ENCODE measurements at regions not wholly inside any gene's neighbourhood (a gene's known extent, or its start where the extent isn't known, plus 50 kb on each side); places are given as distances from the start of the nearest gene placed in this dataset.

DNA sequence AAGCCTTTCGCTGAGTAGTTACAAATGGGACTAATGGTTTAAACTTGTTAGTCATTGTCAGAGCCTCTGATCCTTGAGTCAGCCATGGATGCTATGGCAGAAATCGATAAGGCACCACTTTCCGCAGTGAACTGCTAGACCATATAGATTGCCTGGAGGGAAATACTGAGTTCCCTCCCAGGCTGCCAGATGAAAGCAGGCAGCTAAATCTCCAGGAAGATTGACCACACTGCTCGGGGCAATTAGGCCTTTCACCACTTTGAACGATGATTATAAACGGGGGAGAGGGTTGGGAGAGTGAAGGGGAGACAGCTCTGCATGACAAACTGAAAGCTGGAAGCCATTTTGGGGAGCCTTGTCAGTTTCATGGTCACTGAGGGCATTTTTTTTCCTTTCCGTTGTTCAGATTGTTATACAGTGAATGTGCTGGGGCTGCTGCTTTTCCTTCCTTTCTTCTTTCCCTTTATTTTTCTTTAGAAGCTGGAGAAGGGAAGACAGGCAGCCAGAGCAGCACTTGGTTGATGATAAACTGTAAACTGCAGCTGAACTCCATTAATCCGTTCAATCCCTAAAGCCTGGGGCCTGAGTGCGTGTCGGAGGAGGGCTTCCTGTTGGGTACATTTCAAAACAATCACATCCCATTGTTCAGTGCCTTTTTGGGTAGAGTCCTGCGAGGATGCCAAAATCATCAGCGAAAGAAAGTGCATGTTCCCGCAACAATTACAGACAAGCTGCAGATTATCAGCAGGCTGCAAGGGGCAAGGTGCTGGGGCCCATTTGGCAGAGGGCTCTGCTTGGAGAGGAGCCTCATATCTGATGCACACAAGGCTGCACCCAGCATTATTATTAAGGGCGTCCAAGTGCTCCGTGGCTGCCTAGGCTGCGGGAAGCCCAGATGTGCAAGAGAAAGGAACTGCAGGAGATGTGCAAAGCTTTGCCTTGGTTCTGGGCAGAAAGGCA, 308.4 kb downstream of the PSAT1 start:
- no peak for DNase-seq

- DNase-seq, result no peak
Observed at GRCh38 chr9:78606001-78606379, 309.1 kb downstream of the PSAT1 start.

GRCh38 chr9:78607853-78608252, 310.9 kb downstream of the PSAT1 start:
- no peak for DNase-seq

GRCh38 chr9:78609450-78609849, 312.5 kb downstream of the PSAT1 start:
- DNase-seq, result no peak

DNA sequence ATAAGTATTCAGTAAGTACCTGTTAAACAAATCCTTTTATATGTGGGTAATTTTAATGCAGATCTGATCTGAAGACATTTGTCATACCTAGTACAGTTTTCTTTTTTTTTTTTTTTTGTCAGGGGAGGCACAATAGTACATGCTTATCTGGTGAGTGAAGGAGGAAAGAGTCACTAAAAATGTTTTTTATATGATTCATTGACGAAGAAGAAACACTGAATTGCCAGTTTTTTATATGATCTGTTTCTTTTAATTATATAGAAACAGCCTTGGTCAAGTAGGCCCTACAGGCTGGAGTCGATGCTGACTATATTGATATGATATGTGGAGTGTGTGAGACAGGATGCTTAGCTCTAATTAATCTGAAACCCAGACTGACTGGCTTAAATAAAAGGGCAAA, 315.2 kb downstream of the PSAT1 start:
- DNase-seq, result no peak

GRCh38 chr9:78613006-78613405, 316.1 kb downstream of the PSAT1 start:
- DNase-seq, result no peak

- no peak for DNase-seq
Observed at GRCh38 chr9:78614892-78615291, 318.0 kb downstream of the PSAT1 start.

DNA sequence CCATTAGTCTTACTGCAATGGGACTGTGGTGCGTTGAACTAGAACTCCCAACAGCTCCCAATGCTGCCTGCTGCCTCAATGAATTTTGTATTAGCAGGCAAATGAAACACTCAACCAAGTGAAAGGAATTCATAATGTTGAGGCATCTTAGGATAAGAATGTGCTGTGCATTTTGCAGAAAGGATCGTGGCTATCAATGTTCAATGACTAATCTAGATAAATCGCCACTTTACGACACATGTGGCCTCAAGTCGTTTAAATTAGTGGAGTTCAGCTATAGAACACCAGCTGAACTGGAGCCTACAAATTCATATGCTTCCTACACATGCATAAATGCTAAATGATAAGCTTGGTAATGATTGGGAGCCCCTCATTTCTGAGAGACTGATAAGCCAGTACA, 318.4 kb downstream of the PSAT1 start:
- no peak for DNase-seq

DNA sequence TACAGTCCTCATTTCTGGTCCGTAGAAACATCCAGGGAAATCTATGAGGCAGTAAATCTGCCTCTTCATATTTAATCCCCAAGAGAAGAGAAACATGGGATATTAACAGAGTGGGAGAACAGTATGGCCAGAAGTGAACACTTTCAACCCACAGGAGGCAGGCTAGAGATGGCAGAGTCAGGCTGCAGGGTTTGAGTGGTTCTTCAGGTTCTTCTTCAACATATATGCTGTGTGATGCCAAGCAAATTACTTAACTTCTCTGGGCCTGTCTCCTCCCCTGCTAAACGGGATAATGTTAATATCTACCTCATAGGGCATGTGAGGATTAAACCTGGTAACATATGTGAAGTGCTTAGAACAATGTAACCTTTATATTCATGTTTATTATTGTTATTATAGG, 321.8 kb downstream of the PSAT1 start:
- no peak for DNase-seq

- no peak for DNase-seq
Observed at GRCh38 chr9:78620303-78620702, 323.4 kb downstream of the PSAT1 start.

GRCh38 chr9:78620764-78621163, 323.8 kb downstream of the PSAT1 start:
- no peak for DNase-seq

- no peak for DNase-seq
Observed at GRCh38 chr9:78622126-78622525, 325.2 kb downstream of the PSAT1 start.

GRCh38 chr9:78626971-78627370, 330.0 kb downstream of the PSAT1 start:
- DNase-seq, result no peak

DNA sequence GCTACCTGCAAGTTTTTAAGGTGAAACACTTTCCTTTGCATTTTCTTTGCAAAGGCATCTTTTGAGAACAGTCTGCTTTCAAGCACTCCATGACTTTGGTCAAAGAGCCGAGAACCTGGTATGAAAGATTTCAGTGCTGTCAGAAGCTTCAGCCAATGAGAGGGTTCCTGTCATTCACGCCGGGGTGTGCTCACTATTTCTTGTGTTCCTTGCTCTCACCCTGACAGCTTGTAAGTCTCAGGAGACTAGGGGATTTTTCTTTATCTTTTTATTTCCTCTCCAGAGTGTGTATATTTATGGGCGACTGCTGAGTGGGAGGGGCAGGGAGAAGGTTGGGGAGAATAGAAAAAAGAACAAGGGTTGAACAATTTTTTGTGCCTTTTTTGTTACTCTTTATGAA, 334.0 kb downstream of the PSAT1 start:
- no peak for DNase-seq

DNA sequence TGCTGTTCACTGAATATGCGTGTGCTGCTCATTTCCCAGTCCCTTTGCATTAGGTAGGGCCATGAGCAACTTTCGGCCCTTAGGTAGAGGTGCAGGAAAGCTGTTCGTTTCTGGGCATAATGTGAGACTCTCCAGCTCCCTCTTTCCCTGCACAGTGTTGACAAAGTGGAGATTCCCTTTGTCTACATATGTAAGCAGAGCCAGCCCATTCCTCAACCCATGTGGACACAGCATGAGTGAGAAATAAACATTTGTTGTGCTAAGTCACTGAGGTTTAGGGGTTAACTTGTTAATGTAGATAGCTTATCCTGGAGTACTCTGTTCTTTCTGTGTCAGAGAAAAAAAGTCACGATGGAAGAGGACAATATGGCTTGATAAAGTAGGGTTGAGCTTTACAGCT, 343.8 kb downstream of the PSAT1 start:
- no peak for DNase-seq

DNA sequence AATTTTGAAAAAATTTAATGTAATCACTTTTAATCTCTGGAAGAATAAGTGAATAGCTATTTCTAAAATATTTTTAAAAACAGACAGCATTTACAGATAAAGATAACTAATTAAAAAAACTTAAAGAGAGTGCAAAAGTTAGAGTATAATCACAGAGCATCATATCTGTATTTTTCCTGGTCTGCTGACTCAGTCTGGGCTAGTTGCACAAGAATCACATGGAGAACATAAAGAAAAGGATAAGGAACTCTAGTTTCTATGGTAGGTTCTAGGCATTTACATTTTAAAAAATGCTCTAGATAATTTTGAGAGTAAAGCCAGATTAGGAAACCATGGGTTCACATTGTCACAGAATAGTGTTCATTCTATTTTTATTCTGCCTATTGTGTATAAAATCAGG, 347.4 kb downstream of the PSAT1 start:
- DNase-seq, result no peak

- DNase-seq, result no peak
Observed at GRCh38 chr9:78654324-78654723, 357.4 kb downstream of the PSAT1 start.

- no peak for DNase-seq
Observed at GRCh38 chr9:78663369-78663768, 366.4 kb downstream of the PSAT1 start.

- no peak for DNase-seq
Observed at GRCh38 chr9:78664370-78664769, 367.4 kb downstream of the PSAT1 start.

GRCh38 chr9:78666818-78667414, 370.0 kb downstream of the PSAT1 start:
- no peak for DNase-seq

DNA sequence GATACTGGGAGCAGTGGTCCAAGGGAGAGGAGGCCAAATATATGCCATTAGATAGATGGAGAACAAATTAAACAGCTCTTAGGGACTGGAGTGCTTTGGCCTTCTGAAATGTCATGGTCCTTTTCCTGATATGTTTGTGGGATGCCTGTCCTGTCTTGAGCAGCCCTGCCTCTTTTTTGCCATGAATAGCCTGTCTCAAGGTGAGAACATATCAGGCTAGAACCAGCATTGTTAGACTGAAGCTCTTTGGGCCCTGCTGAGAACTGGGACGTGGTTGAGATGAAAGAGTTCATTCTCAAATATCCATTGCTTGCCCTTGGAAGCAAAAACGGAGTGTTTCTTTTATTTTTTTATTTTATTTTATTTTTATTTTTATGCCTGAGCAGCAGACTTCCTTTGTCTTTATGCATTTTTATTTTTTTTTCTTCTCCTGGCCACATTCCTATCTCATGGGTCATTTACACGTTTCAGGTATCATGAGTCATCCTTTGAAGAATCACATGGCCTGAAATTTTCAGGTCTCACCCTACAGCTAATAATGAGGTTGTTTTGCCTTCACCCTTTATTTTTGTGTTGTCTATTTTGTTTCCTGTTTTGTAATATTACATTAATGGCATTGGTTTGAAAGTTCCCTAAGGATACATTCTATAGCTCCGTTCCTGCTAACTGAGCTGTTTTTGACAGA, 371.4 kb downstream of the PSAT1 start:
- DNase-seq, result no peak

DNA sequence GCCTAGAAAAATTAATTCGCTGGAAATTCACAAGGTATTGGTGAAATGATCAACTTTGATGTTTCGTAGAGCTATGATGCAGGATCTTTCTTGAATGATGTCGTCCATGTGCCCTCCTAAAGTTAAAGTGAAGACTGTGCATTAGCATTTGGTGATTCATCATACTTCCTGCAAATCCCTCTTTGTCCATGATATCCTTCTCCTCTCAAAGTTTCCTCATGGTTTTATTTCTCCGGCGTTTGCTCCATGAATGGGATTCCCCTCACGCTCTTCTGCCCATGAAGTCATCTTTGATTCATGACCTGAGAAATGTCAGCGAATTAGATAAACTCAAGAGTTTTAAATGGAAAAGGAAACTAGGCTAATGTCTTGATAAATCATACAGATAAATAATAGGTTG, 372.7 kb downstream of the PSAT1 start:
- no peak for DNase-seq

DNA sequence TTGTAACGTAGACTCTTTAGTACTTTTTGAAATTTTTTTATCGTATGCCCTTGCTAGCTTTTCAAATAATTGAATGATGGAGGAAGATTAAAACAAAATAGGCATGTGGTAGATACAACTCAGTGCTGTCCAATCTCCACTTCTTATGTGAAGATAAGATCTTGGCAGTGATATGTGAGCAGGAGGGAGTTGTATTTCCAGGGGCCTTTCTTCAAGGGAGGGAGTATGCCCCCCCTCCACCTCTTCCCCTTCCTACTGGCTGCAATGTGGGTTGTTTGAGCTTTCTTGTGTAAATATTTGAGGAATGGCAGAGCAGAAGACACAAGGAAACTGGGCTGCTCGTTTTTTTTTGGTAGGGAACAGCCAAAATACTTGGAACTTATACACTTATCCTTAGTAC, 374.9 kb downstream of the PSAT1 start:
- DNase-seq, result no peak

- no peak for DNase-seq
Observed at GRCh38 chr9:78674874-78675273, 377.9 kb downstream of the PSAT1 start.
